ENCODE measurements at regions not wholly inside any gene's neighbourhood (a gene's known extent, or its start where the extent isn't known, plus 50 kb on each side); places are given as distances from the start of the nearest gene placed in this dataset.

GRCh38 chr12:31846405-31846804 is 112.8 kb upstream of the RESF1 start:
- Histone ChIP-seq H3K9me3 (ENCODE audit: control insufficient read depth, low read depth, low read length) (peaks cover 9% of the 10 kb centered on the region), H3K27ac (ENCODE audit: low read length) (no peak overlapping the region), H3K4me3 (ENCODE audit: low read length) (no peak overlapping the region), H3K4me1 (ENCODE audit: control insufficient read depth, insufficient read depth, low read length) (no peaks in the 10 kb centered on the region), H3K36me3 (ENCODE audit: control insufficient read depth, insufficient read depth, low read length) (no peaks in the 10 kb centered on the region), H3K27me3 (ENCODE audit: control insufficient read depth, insufficient read depth, low read length) (no peaks in the 10 kb centered on the region)
- no peak for DNase-seq

- H3K27ac ChIP-seq (ENCODE audit: low read length): no peak overlapping the region
- H3K4me3 ChIP-seq (ENCODE audit: low read length): no peak overlapping the region
- peaks cover 6% of the 10 kb centered on the region for H3K9me3 ChIP-seq (ENCODE audit: control insufficient read depth, low read depth, low read length)
- H3K27me3 ChIP-seq (ENCODE audit: control insufficient read depth, insufficient read depth, low read length): no peaks in the 10 kb centered on the region
- H3K36me3 ChIP-seq (ENCODE audit: control insufficient read depth, insufficient read depth, low read length): no peaks in the 10 kb centered on the region
- no peaks in the 10 kb centered on the region for H3K4me1 ChIP-seq (ENCODE audit: control insufficient read depth, insufficient read depth, low read length)
- no peak for DNase-seq
- WGBS (ENCODE audit: insufficient coverage, low lambda C conversion rate): 72% methylated on average over 3 of the region's 6 CpGs
These were observed 113.4 kb upstream of the RESF1 start for GRCh38 chr12:31845613-31846322.

- peaks cover under 1% of the 10 kb centered on the region for H3K9me3 ChIP-seq (ENCODE audit: control insufficient read depth, low read depth, low read length)
- no peak for DNase-seq
- H3K27ac ChIP-seq (ENCODE audit: low read length): no peak overlapping the region
- 80% methylated on average over 1 of the region's 6 CpGs for WGBS (ENCODE audit: insufficient coverage, low lambda C conversion rate)
- no peaks in the 10 kb centered on the region for H3K4me1 ChIP-seq (ENCODE audit: control insufficient read depth, insufficient read depth, low read length)
- no peaks in the 10 kb centered on the region for H3K36me3 ChIP-seq (ENCODE audit: control insufficient read depth, insufficient read depth, low read length)
- H3K27me3 ChIP-seq (ENCODE audit: control insufficient read depth, insufficient read depth, low read length): no peaks in the 10 kb centered on the region
- H3K4me3 ChIP-seq (ENCODE audit: low read length): no peak overlapping the region
These were observed 114.7 kb upstream of the AMN1 start for GRCh38 chr12:31843398-31844095.

- Histone ChIP-seq H3K27me3 (ENCODE audit: control insufficient read depth, insufficient read depth, low read length) (no peaks in the 10 kb centered on the region), H3K9me3 (ENCODE audit: control insufficient read depth, low read depth, low read length) (peaks cover 4% of the 10 kb centered on the region), H3K4me3 (ENCODE audit: low read length) (no peak overlapping the region), H3K36me3 (ENCODE audit: control insufficient read depth, insufficient read depth, low read length) (no peaks in the 10 kb centered on the region), H3K4me1 (ENCODE audit: control insufficient read depth, insufficient read depth, low read length) (no peaks in the 10 kb centered on the region), H3K27ac (ENCODE audit: low read length) (no peak overlapping the region)
- no peak for DNase-seq
- no CpG with 5 or more reads among the region's 3 CpGs for WGBS (ENCODE audit: insufficient coverage, low lambda C conversion rate)
These were observed 109.1 kb upstream of the AMN1 start for GRCh38 chr12:31837913-31838312.

- no peak overlapping the region for H3K4me3 ChIP-seq (ENCODE audit: low read length)
- no peak for DNase-seq
- no peak overlapping the region for H3K27ac ChIP-seq (ENCODE audit: low read length)
- H3K36me3 ChIP-seq (ENCODE audit: control insufficient read depth, insufficient read depth, low read length): no peaks in the 10 kb centered on the region
- H3K4me1 ChIP-seq (ENCODE audit: control insufficient read depth, insufficient read depth, low read length): no peaks in the 10 kb centered on the region
- H3K9me3 ChIP-seq (ENCODE audit: control insufficient read depth, low read depth, low read length): peaks cover 4% of the 10 kb centered on the region
- no peaks in the 10 kb centered on the region for H3K27me3 ChIP-seq (ENCODE audit: control insufficient read depth, insufficient read depth, low read length)
- WGBS (ENCODE audit: insufficient coverage, low lambda C conversion rate): no CpG with 5 or more reads among the region's 5 CpGs
These were observed 106.6 kb upstream of the AMN1 start for GRCh38 chr12:31835276-31835882.

DNA sequence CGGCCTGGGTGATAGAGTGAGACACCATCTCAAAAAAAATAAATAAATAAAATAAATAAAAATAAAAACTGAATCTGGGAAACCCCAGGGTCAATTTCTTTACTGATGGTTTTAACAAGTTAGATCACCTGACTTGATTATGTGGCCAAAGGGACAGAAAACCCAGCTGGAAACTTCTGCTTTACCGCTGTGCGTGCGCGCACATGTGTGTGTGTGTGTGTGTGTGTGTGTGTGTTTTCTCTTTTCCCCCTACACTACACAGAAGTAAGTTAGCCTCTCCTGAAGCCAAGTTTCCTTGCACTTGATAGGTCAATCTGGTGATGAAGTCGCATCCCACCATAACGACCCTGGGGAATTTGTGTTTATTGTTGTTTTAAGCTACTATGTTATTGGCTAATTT is 105.3 kb upstream of the AMN1 start:
- H3K9me3 ChIP-seq (ENCODE audit: control insufficient read depth, low read depth, low read length): peaks cover 4% of the 10 kb centered on the region
- H3K27me3 ChIP-seq (ENCODE audit: control insufficient read depth, insufficient read depth, low read length): no peaks in the 10 kb centered on the region
- no peak for DNase-seq
- no peaks in the 10 kb centered on the region for H3K36me3 ChIP-seq (ENCODE audit: control insufficient read depth, insufficient read depth, low read length)
- H3K4me1 ChIP-seq (ENCODE audit: control insufficient read depth, insufficient read depth, low read length): no peaks in the 10 kb centered on the region
- no CpG with 5 or more reads among the region's 7 CpGs for WGBS (ENCODE audit: insufficient coverage, low lambda C conversion rate)
- no peak overlapping the region for H3K4me3 ChIP-seq (ENCODE audit: low read length)
- H3K27ac ChIP-seq (ENCODE audit: low read length): no peak overlapping the region

DNA sequence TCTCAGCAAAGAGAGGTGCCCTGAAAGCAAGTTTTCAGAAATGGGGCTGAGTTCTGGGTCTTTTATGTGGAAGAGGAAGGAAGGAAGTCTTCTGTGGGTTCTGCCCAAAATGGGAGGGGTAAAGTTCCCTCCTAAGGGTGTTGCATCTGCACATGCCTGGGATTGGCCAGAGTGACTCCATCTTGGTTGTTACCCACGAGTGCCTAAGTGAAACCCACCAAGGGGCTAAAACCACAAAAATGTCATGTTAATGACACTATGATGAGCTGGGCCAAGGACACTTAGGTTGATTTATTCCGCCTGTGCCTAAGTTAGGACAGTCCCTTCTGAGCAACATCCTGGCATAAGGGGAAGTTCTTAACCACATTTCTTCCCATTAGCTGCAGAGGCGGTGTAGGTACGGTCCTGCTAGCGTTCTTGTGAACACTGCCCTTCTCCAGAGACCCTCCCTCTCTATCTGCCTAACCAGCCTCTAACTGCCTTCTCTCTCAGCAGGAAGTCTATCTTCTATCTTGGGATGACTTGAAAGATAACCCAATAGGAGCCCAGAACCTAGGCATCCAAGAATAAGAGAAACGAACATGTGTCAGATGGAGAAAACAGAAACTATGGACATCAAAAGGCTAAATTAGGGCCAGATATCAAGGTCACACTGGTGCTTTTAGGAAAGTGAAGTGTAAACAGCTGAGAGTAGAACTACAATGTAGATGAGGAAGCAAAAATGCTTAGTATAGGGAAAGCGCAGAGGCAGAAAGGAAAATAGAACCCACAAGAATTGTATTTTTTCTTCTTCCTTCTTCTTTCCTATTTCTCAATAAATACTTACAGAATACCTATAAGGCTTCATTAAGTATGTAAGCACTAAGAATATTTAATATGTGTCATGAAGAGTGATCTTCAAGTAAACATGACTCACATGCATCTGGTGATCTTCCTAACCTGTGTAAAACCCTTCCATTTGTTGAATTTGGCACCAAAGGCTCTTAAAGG is 104.2 kb upstream of the AMN1 start:
- WGBS (ENCODE audit: insufficient coverage, low lambda C conversion rate): 100% methylated on average over 1 of the region's 7 CpGs
- Histone ChIP-seq H3K4me3 (ENCODE audit: low read length) (no peak overlapping the region), H3K36me3 (ENCODE audit: control insufficient read depth, insufficient read depth, low read length) (no peaks in the 10 kb centered on the region), H3K4me1 (ENCODE audit: control insufficient read depth, insufficient read depth, low read length) (no peaks in the 10 kb centered on the region), H3K9me3 (ENCODE audit: control insufficient read depth, low read depth, low read length) (peaks cover 4% of the 10 kb centered on the region), H3K27ac (ENCODE audit: low read length) (no peak overlapping the region), H3K27me3 (ENCODE audit: control insufficient read depth, insufficient read depth, low read length) (no peaks in the 10 kb centered on the region)
- DNase-seq: no peak

DNA sequence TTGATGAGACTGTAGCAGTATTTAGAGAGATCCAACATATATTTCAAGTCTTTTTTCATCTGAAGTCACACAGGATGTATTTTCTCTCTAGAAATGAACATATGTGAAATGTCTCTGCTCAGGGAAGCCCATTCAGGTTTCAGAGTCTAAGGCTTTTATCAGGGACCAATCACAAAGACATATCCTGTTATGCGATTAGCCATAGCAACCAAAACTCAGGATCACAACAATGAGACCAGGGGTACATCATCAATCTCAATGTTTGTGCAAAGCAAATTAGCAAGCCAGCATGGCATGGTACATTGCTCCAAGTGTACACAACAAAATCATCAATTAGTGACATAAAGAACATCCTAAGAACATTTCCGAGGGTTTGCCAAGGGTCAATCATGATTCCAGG is 99.2 kb upstream of the AMN1 start:
- no peak for DNase-seq
- Histone ChIP-seq H3K9me3 (ENCODE audit: control insufficient read depth, low read depth, low read length) (peaks cover 7% of the 10 kb centered on the region), H3K27me3 (ENCODE audit: control insufficient read depth, insufficient read depth, low read length) (no peaks in the 10 kb centered on the region), H3K4me3 (ENCODE audit: low read length) (no peak overlapping the region), H3K4me1 (ENCODE audit: control insufficient read depth, insufficient read depth, low read length) (no peaks in the 10 kb centered on the region), H3K36me3 (ENCODE audit: control insufficient read depth, insufficient read depth, low read length) (no peaks in the 10 kb centered on the region), H3K27ac (ENCODE audit: low read length) (no peak overlapping the region)
- no CpG with 5 or more reads among the region's 2 CpGs for WGBS (ENCODE audit: insufficient coverage, low lambda C conversion rate)

GRCh38 chr12:31822761-31823160 is 93.9 kb upstream of the AMN1 start:
- H3K27ac ChIP-seq (ENCODE audit: low read length): no peak overlapping the region
- no peaks in the 10 kb centered on the region for H3K36me3 ChIP-seq (ENCODE audit: control insufficient read depth, insufficient read depth, low read length)
- no peak for DNase-seq
- H3K27me3 ChIP-seq (ENCODE audit: control insufficient read depth, insufficient read depth, low read length): no peaks in the 10 kb centered on the region
- no peaks in the 10 kb centered on the region for H3K4me1 ChIP-seq (ENCODE audit: control insufficient read depth, insufficient read depth, low read length)
- H3K4me3 ChIP-seq (ENCODE audit: low read length): no peak overlapping the region
- peaks cover 7% of the 10 kb centered on the region for H3K9me3 ChIP-seq (ENCODE audit: control insufficient read depth, low read depth, low read length)

DNA sequence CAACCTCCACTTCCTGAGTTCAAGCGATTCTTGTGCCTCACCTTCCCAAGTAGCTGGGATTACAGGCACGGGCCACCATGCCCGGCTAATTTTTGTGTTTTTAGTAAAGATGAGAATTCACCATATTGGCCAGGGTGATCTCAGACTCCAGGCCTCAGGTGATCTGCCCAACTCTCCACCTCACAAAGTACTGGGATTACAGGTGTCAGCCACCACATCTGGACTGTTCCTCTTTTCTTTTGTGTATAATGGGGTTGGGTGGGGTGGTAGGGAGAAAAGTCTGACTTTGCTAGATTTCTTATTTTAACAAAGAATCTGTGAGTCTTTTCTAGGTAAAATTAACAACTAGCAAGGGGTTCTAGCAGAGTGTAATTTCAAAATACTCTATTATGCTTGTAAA is 92.7 kb upstream of the AMN1 start:
- Histone ChIP-seq H3K4me3 (ENCODE audit: low read length) (no peak overlapping the region), H3K9me3 (ENCODE audit: control insufficient read depth, low read depth, low read length) (peaks cover 6% of the 10 kb centered on the region), H3K4me1 (ENCODE audit: control insufficient read depth, insufficient read depth, low read length) (no peaks in the 10 kb centered on the region), H3K36me3 (ENCODE audit: control insufficient read depth, insufficient read depth, low read length) (no peaks in the 10 kb centered on the region), H3K27ac (ENCODE audit: low read length) (no peak overlapping the region), H3K27me3 (ENCODE audit: control insufficient read depth, insufficient read depth, low read length) (no peaks in the 10 kb centered on the region)
- no CpG with 5 or more reads among the region's 3 CpGs for WGBS (ENCODE audit: insufficient coverage, low lambda C conversion rate)
- DNase-seq: no peak
